T-helper 9 cell (primary cell): ENCODE measurements at regions not wholly inside any gene's neighbourhood (a gene's known extent, or its start where the extent isn't known, plus 50 kb on each side); places are given as distances from the start of the nearest gene placed in this dataset.
"Not testable (repeated sequence)": the region's sequence is repeated elsewhere in the genome, so short reads cannot be mapped to it uniquely, and the experiment has no call there.

ENCODE experiments used
- DNase-seq: peaks from one replicate; pipeline ENCODE4 v3.0.0-alpha.2; 2020

DNA sequence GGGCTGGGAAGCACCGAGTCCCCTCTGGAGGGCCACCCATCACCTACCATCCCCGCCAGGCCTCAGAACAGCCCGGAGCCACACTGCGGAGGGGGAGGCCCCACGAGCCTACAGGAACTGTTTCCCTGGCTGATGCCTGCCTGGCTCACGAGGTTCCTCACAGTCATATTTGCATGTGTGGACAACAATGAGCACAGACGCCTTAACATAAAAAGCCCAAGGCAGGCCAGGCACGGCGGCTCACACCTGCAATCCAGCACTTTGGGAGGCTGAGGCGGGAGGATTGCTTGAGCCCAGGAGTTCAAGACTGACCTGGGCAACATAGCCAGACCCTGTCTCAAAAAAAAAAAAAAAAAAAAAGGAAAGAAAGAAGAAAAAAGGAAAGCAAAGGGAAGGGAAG lies 125.9 kb downstream of the FAM53A start:
- DNase-seq = no peak

DNA sequence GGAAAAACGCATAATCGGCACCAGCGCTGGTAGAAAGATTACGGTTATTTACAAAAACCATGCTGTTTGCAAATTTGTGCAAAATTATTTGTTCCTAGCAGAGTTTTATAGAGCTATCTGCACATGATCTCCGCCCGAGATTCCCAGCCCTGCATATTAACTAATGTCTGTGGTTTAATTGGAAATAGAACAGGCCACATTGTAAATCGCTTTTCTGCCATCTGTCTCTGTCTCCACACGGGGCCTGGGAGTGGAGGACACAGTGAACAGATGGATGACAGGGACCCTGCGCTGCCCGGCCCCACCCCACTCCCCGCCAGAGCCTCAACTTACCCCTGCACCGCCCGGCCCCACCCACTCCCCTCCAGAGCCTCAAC lies 126.9 kb downstream of the FAM53A start:
- DNase-seq = no peak

DNA sequence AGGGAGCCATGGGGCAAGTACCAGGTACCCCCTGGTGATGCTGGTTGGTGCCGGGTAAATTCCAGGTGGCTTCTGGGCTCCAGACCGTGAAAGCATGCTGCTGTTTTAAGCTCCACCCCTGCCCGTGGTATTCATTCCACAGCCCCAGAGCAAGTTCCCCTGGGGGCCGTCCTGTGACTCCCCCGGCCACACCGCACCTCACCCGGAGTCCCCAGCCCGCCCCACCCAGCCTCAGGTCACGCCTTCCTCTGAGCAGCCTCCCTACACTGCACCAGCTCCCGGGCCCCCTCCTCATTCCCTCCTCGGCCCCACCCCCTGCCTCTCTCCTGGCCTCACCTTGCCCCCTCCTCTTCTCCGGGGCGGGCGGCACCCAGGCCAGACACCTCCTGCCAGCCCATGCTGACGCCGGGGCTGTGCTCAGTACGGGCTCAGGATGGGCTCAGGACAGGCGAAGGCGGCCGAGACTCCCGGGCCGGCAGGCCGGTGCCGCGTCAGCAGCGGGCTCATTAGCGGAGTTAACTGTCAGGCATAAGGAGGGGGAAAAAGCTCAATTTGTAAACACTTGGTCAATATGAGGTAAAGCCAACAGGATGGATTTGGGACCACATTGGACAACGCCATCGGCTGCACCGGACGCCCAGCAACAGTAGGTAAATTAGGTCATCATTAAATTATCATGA lies 127.4 kb downstream of the FAM53A start:
- no peak for DNase-seq

DNA sequence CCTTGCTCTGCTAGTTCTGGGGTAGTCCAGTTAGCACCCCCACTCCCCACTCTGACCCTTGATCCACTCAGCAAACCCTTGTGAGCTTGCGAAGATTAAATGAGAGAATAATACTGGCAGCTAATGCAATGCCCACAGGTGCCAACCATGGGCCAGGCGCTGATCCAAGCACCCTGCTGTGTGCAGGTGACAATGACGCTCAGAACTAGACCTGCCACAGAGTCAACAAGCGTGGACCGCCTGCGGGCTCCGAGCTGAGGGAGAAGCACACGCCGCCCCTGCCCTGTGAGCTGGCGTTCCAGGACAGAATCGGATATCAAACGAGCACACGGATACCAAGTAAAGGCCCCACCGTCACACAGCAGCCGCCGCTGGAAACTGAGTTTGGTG lies 129.2 kb downstream of the FAM53A start:
- no peak for DNase-seq

DNA sequence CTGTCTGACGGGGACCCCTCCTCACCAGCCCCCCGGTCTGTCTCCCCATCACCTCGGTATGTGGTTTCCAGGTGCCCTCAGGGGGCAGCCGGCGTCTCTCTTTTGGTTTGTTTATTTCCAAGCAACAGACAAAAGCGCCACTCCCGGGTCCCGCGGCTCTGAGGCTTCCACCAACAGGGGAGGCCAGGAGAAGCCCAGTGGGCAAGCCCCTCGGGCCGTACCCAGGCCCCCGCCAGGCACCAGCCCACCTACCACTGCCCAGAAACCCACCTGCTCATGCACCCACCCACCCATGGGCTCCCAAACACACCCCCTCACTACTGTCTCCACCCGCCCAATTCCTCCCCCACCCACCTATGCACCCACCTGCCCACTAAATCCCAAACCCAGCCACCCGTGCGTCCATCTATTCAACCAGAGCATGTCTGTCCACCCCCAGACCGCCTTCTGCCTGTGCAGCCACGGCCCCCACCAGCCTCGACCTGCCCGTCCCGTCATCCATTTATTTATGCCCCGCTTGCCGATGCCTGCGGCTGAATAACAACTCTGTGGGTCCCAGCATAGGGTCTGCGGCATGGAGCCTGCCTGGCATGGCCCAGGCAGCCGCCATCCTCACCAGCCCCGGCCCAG lies 129.8 kb downstream of the FAM53A start:
- no peak for DNase-seq

DNA sequence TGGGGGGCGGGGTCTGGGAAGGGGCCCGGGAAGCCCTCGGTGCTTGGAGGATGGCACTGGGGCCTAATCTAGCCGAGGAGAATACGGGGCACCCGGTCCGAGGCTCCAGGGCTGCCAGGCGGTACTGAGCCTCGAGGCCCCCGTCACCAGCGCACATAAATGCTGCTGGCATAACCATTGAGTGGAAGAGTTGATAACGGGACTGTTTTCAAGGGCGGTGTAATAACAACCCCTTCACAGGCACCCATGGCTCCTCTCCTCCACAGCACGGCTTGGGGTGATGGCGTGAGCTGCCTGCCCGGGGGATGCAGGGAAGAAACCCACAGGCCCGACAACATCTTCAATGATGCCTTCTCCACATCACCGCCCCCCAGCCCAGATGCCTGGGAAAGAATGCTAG lies 130.7 kb downstream of the FAM53A start:
- DNase-seq = no peak

DNA sequence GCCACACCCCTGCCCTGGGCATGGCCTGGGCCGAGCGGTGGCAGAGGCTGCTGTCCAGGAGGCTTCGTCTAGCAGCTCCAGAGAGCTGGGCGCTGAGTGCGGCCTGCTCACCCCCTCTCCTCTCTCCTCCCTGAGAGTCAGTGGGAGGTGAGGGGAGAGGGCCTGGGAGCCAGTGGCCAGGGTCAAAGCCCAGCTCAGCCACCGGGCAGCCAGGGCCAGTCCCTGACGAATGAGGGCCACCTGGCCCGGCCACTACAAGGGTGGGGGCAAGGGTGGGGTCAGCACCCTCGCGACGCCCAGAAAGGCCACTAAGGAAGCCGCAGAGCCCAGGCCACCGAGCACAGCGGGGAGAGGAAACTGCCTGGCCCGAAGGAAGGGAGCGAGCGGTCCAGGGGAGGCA lies 131.7 kb downstream of the FAM53A start:
- no peak for DNase-seq

DNA sequence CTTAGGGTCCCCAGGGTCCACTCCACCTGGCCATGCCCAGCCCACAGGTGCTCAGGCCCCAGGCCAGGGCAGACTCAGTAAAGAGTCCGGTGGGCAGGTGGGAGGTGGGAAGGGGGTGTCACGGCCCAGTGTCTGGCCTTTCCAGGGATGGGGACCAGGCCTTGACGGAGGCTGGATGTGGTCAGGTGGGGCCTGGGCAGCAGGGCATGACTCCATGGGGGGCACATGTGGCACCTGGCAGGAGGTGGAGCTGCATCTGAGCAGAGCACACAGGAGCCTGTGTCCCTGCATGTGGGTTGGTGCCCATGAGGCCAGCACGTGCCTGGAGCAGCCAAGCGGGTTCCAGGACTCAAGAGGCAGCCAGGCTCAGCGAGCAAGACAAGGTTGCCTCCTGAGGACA lies 132.9 kb downstream of the FAM53A start:
- DNase-seq = no peak

DNA sequence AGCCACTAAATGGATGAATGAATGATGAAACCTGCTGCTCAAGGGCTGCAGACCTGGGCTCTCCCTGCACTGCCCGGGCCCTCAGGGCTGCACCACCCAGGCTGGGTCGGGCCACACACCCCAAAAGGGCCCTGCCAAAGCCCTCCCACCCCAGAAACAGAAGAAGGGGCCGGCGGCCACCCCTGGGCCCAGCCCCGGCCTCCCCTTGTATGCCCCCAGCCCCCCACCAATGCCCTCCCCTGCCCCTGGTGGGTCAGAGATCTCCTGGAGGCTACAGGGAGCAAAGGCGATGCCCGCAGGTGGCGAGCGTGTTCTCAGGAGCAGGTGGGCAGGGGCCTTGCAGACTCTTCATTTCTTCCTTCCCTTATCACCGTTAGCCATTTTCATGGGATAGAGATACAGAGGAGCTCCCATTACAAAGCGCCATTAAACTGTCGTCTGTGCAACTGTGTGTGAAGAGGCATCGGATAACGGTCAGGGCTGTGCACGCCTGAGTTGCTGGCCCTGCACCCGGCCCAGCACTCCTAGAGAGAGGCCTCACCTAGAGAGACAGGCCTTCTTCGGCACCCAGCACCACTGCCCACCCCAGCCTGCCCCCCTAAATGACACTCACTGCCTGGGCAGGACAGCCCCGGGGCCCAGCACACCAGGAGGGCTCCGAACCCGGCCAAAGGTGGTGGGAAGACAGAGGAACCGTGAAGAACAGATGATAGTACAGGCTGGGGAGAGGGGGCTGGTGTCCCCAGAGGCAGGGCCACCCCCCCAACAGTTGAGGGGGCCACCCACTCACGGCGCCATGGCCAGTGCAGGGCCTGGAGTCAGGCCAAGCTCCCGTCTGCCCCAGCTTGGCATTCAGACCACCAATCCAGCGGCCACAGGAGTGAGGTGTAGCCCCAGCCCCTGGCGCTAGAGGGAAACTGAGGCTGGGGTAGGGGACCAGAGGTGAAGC lies 133.7 kb downstream of the FAM53A start:
- DNase-seq = no peak

DNA sequence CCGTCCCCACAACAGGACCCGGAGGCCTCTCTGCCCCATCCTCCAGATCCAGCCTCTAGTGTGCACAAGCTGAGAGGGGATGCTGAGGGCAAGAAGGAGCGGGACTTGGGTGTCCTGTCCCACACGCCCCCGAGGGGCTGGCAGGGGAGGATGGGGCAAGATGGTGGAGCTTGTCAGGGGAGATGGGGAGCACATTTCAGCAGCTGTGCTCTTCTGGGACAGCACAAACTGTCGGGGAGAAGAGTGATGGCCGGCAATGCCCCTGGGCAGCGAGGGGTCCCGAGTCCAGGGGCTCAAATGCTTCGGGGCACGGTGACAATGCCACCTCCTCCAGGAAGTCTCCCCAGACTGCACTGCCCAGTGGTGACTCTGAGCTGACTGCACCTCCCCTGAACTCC lies 134.5 kb downstream of the FAM53A start:
- no peak for DNase-seq

DNA sequence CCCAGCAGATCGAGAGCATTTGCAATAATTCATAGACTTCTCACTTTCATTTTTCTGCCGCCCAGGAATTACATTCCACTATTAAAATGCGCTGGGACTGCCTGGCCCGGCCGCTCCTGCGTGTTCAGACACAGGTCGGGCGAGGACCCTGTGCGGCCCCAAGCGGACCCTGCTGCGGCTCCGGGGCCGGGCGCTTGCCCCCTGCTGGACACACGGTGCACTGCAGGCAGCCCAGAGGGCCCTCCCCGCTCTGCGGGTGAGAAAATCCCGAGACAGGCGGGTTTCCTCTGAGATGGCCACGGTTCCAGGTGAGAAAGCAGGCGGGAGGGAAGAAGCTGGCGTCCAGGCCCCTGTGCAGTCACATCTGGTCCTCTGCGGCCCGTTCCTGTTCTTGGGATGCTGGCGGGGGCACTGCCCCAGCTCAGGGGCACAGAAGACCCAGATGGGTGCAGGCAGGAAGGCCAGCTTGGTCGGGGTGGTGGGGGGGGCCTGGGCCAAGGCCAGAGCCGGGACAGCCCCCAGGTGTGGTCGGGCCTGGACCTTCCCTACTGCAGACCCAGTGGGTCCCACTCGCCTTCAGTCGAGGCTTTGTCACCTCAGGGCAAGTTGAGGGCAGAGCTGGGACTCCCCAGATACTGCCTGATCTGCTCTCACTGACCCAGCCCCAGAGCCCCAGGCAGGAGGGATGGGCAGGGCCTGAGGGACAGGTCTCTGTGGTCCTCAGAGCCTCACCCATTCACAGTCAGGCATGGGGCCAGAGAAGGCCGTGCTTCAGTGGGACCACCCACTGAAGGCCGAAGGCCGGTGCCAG lies 135.1 kb downstream of the FAM53A start:
- peak; percentile 49 for DNase-seq

DNA sequence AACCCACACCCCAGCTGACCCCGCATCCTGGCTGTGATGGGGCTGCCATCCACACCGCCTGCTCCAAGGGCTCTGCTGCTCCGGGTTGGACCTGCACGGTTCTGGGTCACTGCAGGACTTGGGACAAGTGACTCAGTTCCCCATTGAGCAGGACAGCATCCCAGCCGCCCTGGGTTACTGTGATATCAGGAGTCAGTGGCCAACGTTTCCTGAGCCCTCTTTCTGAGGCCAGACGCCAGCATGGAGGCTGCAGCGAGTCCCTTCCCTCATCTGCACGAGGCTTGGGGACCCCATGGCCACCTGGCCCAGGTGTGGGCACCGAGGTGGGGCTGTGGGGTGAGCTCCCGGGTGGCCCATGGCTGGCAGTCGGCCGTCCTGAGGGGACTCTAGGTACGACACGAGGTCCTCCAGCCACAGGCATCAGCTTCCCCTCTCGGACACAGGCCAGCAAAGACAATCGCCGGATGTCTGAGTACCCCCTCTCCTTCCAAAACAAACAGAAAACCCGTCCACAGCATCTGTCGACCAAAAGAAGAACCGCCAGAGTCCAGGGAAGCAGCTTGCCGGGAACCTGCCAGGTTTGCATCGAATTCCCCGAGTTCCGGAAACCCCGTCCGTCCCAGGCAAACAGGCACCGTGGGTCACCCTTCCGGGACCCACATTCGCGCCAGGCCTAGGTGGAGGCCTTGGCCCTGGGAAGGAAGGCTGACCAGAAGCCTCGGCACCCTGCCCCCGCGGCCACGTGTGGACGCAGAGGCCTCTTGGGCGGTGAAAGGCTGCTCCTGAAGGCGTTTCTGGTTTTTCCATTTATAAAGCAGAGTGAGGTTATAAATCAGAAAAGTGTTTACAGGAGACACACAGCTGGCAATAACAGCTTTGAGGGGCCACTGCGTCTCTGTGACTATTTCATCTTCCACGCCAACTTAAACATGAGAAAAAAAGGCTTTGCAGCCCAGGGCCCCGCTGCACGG lies 136.0 kb downstream of the FAM53A start:
- DNase-seq = no peak

DNA sequence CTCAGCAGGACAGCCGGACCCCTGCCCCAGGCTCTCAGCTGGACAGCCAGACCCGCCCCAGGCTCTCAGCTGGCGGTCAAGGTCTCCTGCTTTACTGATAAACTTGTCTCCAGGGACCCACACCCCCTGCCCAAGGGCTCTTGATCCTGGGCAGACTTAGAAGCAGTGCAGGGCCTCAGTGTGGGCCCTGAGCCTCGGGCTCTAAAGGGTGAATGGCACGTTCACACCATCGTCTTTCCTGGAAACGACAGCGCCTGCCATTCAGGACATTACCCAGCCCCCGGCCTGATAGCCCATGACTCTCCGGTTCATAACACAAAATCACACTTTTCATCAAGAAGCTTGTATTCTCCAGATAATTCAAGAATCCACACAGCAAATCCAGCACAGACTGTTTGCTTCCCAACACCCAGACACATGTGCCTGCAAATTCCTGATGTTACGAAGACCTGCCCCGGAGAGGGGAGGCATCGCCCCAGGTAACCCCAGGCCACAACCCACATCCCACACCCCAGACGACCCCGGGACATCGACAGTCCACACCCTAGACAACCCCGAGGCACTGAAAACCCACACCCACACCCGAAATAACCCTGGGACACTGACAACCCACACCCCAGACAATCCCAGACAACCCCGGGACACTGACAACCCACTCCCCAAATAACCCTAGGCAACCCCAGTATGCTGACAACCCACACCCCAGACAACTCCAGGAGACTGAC lies 136.8 kb downstream of the FAM53A start:
- DNase-seq = no peak

DNA sequence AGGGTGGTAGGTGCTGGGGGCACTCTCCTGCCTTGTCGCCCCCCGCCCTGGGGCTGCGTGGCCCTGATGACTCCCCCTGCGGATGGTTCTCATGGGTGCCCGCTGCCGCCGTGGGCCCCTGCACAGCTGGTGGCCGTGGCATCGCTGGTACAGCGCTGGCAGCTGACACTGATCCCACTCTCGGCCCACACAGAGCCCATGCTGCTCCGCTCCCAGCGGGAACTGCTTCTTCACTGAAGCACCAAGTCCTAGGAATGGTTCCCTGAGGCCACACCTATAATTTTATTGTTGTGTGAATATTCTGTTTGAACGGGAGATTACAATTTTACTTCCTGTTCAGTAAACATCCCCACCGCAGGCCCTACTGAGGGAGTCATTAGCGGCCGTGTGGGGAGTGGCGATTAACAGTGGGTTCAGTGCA lies 138.6 kb upstream of the NKX1-1 start:
- DNase-seq = no peak

DNA sequence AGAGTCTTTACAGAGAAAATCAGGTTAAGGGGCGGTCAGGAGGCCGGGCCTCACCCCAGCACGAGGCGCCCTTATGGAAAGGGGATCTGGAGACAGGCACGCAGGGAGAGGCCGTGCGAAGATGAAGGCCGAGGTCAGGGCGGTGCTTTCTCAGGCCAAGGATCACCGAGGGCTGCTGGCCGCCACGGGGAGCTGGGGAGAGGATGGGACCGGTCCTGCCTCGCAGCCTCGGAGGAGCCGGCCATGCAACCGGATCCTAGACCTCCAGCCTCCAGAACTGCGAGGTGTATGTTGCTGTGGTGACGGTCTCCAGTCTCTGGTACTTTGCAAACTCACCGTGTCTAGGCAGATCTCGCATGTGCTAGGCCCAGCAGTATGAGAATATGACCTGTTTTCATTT lies 138.2 kb upstream of the NKX1-1 start:
- DNase-seq = not testable (repeated sequence)

DNA sequence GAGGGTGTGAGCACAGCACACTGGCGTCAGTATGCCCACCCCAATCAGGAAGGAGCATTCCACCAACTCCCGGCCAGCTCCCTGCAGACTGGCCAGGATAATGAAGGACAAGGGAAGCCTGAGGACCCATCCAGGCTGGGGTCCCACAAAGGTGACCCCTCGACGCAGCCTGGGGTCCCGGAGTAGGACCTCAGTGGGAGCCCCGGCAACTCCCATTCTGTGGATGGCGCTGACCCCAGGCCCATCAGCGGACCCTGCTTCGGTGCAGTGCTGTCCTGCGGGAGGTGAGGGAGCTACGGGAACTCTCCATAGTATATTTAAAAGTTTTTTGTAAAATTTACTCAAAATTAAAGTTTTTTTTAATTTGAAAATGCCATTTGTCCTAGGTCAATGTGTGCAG lies 137.7 kb upstream of the NKX1-1 start:
- DNase-seq = no peak

DNA sequence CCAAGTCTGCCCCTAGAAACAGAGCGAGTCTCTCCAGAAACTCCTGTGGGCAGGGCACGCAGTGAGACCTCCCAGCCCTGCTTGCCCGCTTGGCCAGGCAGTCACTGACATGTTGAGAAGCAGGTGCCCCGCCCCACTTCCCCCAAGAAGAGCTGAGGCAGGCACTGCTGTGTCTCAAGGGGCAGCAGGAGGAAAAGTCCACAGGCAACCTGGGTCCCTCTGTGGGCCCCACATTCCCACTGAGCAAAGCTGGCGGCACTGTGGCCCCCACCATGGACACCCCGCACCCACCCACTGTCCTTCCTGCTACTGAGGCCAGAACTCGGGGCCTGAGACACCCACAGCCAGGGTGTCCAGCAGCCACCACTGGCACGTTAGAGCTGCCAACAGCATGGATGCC lies 137.3 kb upstream of the NKX1-1 start:
- DNase-seq = no peak

DNA sequence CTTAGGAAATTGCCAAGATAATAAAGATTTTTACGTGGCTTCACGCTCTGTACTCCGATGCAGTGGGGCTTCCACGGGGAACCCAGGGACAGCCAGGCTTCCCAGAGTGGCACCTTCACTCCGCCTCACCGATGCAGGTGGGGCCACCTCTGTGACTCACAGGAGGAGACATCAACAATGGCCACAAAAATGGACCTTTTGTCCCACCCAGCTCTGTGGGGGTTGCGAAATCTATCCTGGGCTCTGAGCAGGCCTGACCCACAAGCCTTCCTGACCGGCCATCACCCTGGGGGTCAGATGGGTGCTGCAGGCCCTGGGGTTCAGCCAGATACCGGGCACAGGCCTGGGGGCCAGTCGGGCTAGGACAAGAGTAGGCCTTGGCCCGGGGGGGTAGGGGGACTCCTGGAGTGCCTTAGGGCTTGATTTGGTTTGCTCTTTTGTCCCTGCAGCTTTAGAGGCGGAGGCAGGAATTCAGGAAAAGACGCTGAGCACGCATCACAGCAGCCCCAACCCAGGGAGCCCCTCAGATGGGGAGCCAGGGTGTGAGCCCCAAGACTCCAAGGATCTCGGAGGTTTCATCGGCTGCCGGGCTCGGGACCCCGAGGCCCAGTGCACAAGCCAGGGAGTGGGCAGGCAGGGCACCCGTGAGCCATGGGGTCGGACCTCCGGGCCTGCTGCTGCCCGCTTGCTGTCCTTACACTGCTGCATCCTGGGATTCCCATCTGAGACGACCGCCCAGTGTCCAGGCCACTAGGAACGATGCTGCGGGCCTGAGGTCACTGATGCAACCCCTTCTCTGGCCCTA lies 136.5 kb upstream of the NKX1-1 start:
- no peak for DNase-seq

DNA sequence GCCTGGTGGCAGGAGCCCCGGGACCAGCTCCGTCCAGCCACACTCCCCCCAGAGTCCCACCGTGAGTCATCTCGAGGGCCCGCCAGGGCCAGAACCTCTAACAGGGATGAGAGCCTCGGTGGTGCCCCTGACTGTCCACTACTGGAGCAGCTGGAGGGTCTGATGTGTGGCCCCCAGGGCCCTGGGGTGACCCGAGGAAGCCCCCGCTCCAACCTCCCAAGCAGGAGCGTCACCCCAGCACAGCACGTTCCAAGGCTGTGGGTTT lies 135.9 kb upstream of the NKX1-1 start:
- DNase-seq = no peak

DNA sequence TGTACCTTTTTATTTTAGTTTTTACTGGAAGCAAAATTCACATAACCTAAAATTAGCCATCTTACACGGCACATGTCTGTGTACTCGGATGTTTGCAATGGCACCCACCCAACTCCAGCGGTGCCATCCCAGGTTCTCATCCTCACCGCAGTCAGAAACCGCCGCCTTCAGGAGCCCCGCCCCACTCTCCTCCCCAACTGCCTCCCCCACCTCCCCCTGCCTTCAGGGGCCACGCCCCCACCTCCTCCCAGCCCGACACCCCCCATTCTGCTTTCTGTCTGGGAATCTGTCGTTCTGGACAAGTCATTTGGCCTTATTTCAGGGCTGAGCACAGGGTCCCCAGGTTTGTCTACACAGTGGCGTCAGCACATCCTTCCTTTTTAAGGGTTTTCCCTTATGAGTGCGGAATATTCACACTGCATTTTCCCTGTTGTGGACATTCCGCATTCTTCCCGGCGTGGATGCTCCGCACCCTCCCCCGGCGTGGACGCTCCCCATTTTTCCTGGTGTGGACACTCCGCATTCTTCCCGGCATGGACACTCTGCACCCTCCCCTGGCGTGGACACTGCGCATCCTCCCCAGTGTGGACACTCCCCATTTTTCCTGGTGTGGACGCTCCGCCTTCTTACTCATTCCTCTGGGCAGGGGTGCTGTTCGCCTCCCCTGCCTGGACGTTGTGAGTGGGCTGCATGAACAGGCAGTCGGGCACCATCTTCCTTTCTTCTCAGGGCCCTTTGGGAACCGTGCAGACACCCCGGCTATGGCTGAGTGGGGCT lies 135.4 kb upstream of the NKX1-1 start:
- no peak for DNase-seq
